ENCODE measurements at regions not wholly inside any gene's neighbourhood (a gene's known extent, or its start where the extent isn't known, plus 50 kb on each side); places are given as distances from the start of the nearest gene placed in this dataset.

GRCh38 chr6:22069306-22069800 is 227.5 kb downstream of the PRL start:
- Histone ChIP-seq H3K79me2 (ENCODE audit: insufficient read depth, low read length) (no peaks in the 10 kb centered on the region), H3K4me2 (ENCODE audit: low read length) (no peak overlapping the region), H3K36me3 (ENCODE audit: insufficient read depth, low read length) (no peaks in the 10 kb centered on the region), H3K4me3 (ENCODE audit: insufficient read depth, low read depth, low read length) (no peak overlapping the region), H3K9ac (ENCODE audit: low read length) (no peak overlapping the region), H3K27ac (ENCODE audit: low read depth, low read length) (no peak overlapping the region), H3K9me3 (ENCODE audit: insufficient read depth, low read depth, low read length) (no peaks in the 10 kb centered on the region), H3K4me1 (ENCODE audit: insufficient read depth, low read length) (peaks cover 4% of the 10 kb centered on the region), H4K20me1 (ENCODE audit: insufficient read depth, low read length) (no peaks in the 10 kb centered on the region), H3K27me3 (ENCODE audit: insufficient read depth, low read length) (no peaks in the 10 kb centered on the region), H2AFZ (ENCODE audit: low read depth, low read length) (no peak overlapping the region)
- DNase-seq (ENCODE audit: low read depth) (no peak), FAIRE-seq (no peak)
- Mint-ChIP-seq H3K27ac (ENCODE audit: unreplicated experiment) (peak overlapping the region; percentile 7), H3K4me1 (ENCODE audit: low read depth, unreplicated experiment) (peaks cover 27% of the 10 kb centered on the region), H3K36me3 (ENCODE audit: low read depth, unreplicated experiment) (peaks cover 9% of the 10 kb centered on the region), H3K9me3 (ENCODE audit: unreplicated experiment) (peaks cover 4% of the 10 kb centered on the region), H3K4me3 (ENCODE audit: unreplicated experiment) (no peak overlapping the region), H3K27me3 (ENCODE audit: low read depth, unreplicated experiment) (no peaks in the 10 kb centered on the region)
- TF ChIP-seq EZH2 (IDR thresholded peaks at IDR 0.05; ENCODE audit: insufficient read depth, low read length) (no peak), CTCF (IDR thresholded peaks at IDR 0.05; ENCODE audit: insufficient read depth, low read depth, low read length) (no peak)

DNA sequence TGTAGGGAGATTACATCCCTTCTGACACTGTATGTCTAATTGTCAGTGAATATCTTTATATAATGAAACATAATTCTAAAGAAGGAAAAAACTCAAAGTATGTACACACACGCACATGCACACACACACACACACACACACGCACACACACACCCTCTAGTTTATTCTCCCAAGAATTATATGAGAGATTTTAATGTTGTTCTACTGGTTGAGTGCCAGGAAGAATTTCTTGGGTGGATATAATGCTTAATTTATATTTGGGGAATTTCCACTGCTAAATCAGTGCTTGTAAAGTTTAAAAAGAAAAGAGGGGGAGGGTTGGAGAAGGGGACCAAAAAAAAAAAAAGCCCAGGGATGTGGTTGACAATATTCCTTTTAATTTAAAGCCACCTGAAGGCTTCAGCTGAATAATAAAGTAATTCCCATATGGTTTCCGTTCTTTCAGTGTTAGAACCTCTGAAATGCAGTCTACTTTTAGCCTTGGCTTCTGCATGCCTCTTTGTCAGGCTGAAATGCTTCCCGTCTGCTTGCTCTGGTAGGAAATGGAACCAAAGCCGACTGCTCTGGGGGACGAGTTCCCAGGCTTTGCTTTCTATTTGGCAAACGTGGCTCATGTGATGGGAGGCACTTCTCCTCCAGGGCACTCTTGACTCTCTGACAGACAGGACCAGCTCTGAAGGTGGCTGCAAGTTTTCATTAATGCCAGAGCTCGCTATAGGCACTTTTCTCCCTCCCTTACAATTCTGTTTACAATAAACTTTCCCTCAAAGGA is 225.4 kb downstream of the PRL start:
- peaks cover 12% of the 10 kb centered on the region for H3K36me3 Mint-ChIP-seq (ENCODE audit: low read depth, unreplicated experiment)
- peaks cover 4% of the 10 kb centered on the region for H3K9me3 Mint-ChIP-seq (ENCODE audit: unreplicated experiment)
- peaks cover 25% of the 10 kb centered on the region for H3K4me1 Mint-ChIP-seq (ENCODE audit: low read depth, unreplicated experiment)
- Histone ChIP-seq H4K20me1 (ENCODE audit: insufficient read depth, low read length) (no peaks in the 10 kb centered on the region), H3K4me3 (ENCODE audit: insufficient read depth, low read depth, low read length) (peak overlapping the region; percentile 6), H3K36me3 (ENCODE audit: insufficient read depth, low read length) (no peaks in the 10 kb centered on the region), H2AFZ (ENCODE audit: low read depth, low read length) (peak overlapping the region; percentile 70), H3K9ac (ENCODE audit: low read length) (peak overlapping the region; percentile 53), H3K27ac (ENCODE audit: low read depth, low read length) (no peak overlapping the region), H3K4me1 (ENCODE audit: insufficient read depth, low read length) (peaks cover 4% of the 10 kb centered on the region), H3K79me2 (ENCODE audit: insufficient read depth, low read length) (no peaks in the 10 kb centered on the region), H3K27me3 (ENCODE audit: insufficient read depth, low read length) (no peaks in the 10 kb centered on the region), H3K4me2 (ENCODE audit: low read length) (peak overlapping the region; percentile 75), H3K9me3 (ENCODE audit: insufficient read depth, low read depth, low read length) (no peaks in the 10 kb centered on the region)
- DNase-seq (ENCODE audit: low read depth) (peak; percentile 30), FAIRE-seq (no peak)
- H3K27me3 Mint-ChIP-seq (ENCODE audit: low read depth, unreplicated experiment), result no peaks in the 10 kb centered on the region
- TF ChIP-seq EZH2 (IDR thresholded peaks at IDR 0.05; ENCODE audit: insufficient read depth, low read length) (no peak), CTCF (IDR thresholded peaks at IDR 0.05; ENCODE audit: insufficient read depth, low read depth, low read length) (no peak)
- no peak overlapping the region for H3K4me3 Mint-ChIP-seq (ENCODE audit: unreplicated experiment)
- peak overlapping the region; percentile 60 for H3K27ac Mint-ChIP-seq (ENCODE audit: unreplicated experiment)

DNA sequence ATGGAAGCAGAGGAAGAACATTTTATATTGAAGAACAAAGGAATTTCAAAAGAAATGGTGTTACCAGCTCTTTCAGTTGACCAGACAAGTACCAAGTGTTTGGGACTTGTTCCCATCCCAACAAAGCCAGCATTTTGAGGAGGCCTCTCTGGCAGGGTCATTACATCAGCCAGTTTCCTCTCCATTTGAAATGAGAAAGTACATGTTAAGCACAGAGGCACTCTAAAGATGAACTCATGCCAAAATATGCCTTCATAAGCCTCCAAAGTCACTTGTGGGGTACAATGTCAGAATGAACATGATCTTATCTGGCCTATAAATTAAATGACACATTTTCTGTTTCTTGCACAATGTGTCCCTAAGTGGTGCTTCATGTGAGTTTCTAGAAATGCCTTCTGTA is 223.9 kb downstream of the PRL start:
- H3K4me3 ChIP-seq (ENCODE audit: insufficient read depth, low read depth, low read length), result no peak overlapping the region
- TF ChIP-seq CTCF (IDR thresholded peaks at IDR 0.05; ENCODE audit: insufficient read depth, low read depth, low read length) (no peak), EZH2 (IDR thresholded peaks at IDR 0.05; ENCODE audit: insufficient read depth, low read length) (no peak)
- FAIRE-seq (no peak), DNase-seq (ENCODE audit: low read depth) (no peak)
- H3K27me3 ChIP-seq (ENCODE audit: insufficient read depth, low read length), result no peaks in the 10 kb centered on the region
- no peaks in the 10 kb centered on the region for H3K27me3 Mint-ChIP-seq (ENCODE audit: low read depth, unreplicated experiment)
- H3K36me3 Mint-ChIP-seq (ENCODE audit: low read depth, unreplicated experiment), result peaks cover 12% of the 10 kb centered on the region
- no peaks in the 10 kb centered on the region for H3K79me2 ChIP-seq (ENCODE audit: insufficient read depth, low read length)
- H2AFZ ChIP-seq (ENCODE audit: low read depth, low read length), result no peak overlapping the region
- H3K27ac Mint-ChIP-seq (ENCODE audit: unreplicated experiment), result peak overlapping the region; percentile 9
- H3K27ac ChIP-seq (ENCODE audit: low read depth, low read length), result no peak overlapping the region
- no peaks in the 10 kb centered on the region for H4K20me1 ChIP-seq (ENCODE audit: insufficient read depth, low read length)
- H3K36me3 ChIP-seq (ENCODE audit: insufficient read depth, low read length), result no peaks in the 10 kb centered on the region
- no peak overlapping the region for H3K4me2 ChIP-seq (ENCODE audit: low read length)
- H3K4me3 Mint-ChIP-seq (ENCODE audit: unreplicated experiment), result no peak overlapping the region
- H3K9me3 Mint-ChIP-seq (ENCODE audit: unreplicated experiment), result peaks cover 4% of the 10 kb centered on the region
- no peak overlapping the region for H3K9ac ChIP-seq (ENCODE audit: low read length)
- H3K4me1 ChIP-seq (ENCODE audit: insufficient read depth, low read length), result peaks cover 4% of the 10 kb centered on the region
- no peaks in the 10 kb centered on the region for H3K9me3 ChIP-seq (ENCODE audit: insufficient read depth, low read depth, low read length)
- peaks cover 25% of the 10 kb centered on the region for H3K4me1 Mint-ChIP-seq (ENCODE audit: low read depth, unreplicated experiment)
